ENCODE measurements at regions not wholly inside any gene's neighbourhood (a gene's known extent, or its start where the extent isn't known, plus 50 kb on each side); places are given as distances from the start of the nearest gene placed in this dataset.
A peak's percentile ranks its signal among the peaks of the same experiment; 100 is the strongest.

- H3K9me3 ChIP-seq (ENCODE audit: low read depth), result no peaks in the 10 kb centered on the region
- H3K79me2 ChIP-seq (ENCODE audit: low read depth), result no peaks in the 10 kb centered on the region
- H3K27me3 Mint-ChIP-seq (ENCODE audit: insufficient read depth, low read depth), result no peaks in the 10 kb centered on the region
- H3K4me1 ChIP-seq, result no peaks in the 10 kb centered on the region
- H2AFZ ChIP-seq (replicated peaks), result no peak overlapping the region
- no peak overlapping the region for H3K4me3 Mint-ChIP-seq
- H3K9ac ChIP-seq, result no peak overlapping the region
- no peaks in the 10 kb centered on the region for H3K4me1 Mint-ChIP-seq
- H3K27me3 ChIP-seq, result no peaks in the 10 kb centered on the region
- H3F3A ChIP-seq (ENCODE audit: low read depth), result no peaks in the 10 kb centered on the region
- H3K36me3 Mint-ChIP-seq, result no peaks in the 10 kb centered on the region
- H4K20me1 ChIP-seq (ENCODE audit: low read depth), result no peaks in the 10 kb centered on the region
- no peaks in the 10 kb centered on the region for H3K36me3 ChIP-seq
- H3K27ac ChIP-seq, result no peak overlapping the region
- DNase-seq (ENCODE audit: low spot score), result no peak
- H3K4me2 ChIP-seq, result no peak overlapping the region
- no peak overlapping the region for H3K4me3 ChIP-seq
- H3K27ac Mint-ChIP-seq, result no peak overlapping the region
- no peaks in the 10 kb centered on the region for H3K9me3 Mint-ChIP-seq
- TF ChIP-seq CTCF (IDR thresholded peaks at IDR 0.05) (no peak), EZH2phosphoT487 (IDR thresholded peaks at IDR 0.05) (no peak), EZH2 (IDR thresholded peaks at IDR 0.05) (no peak)
Observed at GRCh38 chr2:187055463-187055862, 206.5 kb upstream of the ZSWIM2 start.

GRCh38 chr2:187054501-187055319 lies 205.7 kb upstream of the ZSWIM2 start:
- Mint-ChIP-seq H3K36me3 (no peaks in the 10 kb centered on the region), H3K27ac (no peak overlapping the region)
- DNase-seq (ENCODE audit: low spot score), result peak; percentile 33

GRCh38 chr2:187051350-187051749 lies 202.4 kb upstream of the ZSWIM2 start:
- H3K4me2 ChIP-seq, result no peak overlapping the region
- Mint-ChIP-seq H3K36me3 (no peaks in the 10 kb centered on the region), H3K27me3 (ENCODE audit: insufficient read depth, low read depth) (no peaks in the 10 kb centered on the region), H3K27ac (no peak overlapping the region), H3K9me3 (no peaks in the 10 kb centered on the region), H3K4me3 (no peak overlapping the region), H3K4me1 (no peaks in the 10 kb centered on the region)
- no peak overlapping the region for H2AFZ ChIP-seq (replicated peaks)
- H3K27me3 ChIP-seq, result no peaks in the 10 kb centered on the region
- no peaks in the 10 kb centered on the region for H4K20me1 ChIP-seq (ENCODE audit: low read depth)
- no peak for DNase-seq (ENCODE audit: low spot score)
- H3K9me3 ChIP-seq (ENCODE audit: low read depth), result no peaks in the 10 kb centered on the region
- H3K4me1 ChIP-seq, result no peaks in the 10 kb centered on the region
- H3K27ac ChIP-seq, result no peak overlapping the region
- H3K79me2 ChIP-seq (ENCODE audit: low read depth), result no peaks in the 10 kb centered on the region
- no peak overlapping the region for H3K4me3 ChIP-seq
- no peak overlapping the region for H3K9ac ChIP-seq
- TF ChIP-seq CTCF (IDR thresholded peaks at IDR 0.05) (no peak), EZH2 (IDR thresholded peaks at IDR 0.05) (no peak), EZH2phosphoT487 (IDR thresholded peaks at IDR 0.05) (no peak)
- no peaks in the 10 kb centered on the region for H3F3A ChIP-seq (ENCODE audit: low read depth)
- no peaks in the 10 kb centered on the region for H3K36me3 ChIP-seq

More at GRCh38 chr2:187054501-187055319, 205.7 kb upstream of the ZSWIM2 start:
- H4K20me1 ChIP-seq (ENCODE audit: low read depth), result no peaks in the 10 kb centered on the region
- no peaks in the 10 kb centered on the region for H3K4me1 ChIP-seq
- no peaks in the 10 kb centered on the region for H3K79me2 ChIP-seq (ENCODE audit: low read depth)
- H3K4me2 ChIP-seq, result no peak overlapping the region
- Mint-ChIP-seq H3K27me3 (ENCODE audit: insufficient read depth, low read depth) (no peaks in the 10 kb centered on the region), H3K4me3 (no peak overlapping the region), H3K4me1 (no peaks in the 10 kb centered on the region), H3K9me3 (no peaks in the 10 kb centered on the region)
- TF ChIP-seq CTCF (IDR thresholded peaks at IDR 0.05), result peak; percentile 38
- no peak for TF ChIP-seq EZH2phosphoT487 (IDR thresholded peaks at IDR 0.05)
- H3F3A ChIP-seq (ENCODE audit: low read depth), result no peaks in the 10 kb centered on the region
- no peaks in the 10 kb centered on the region for H3K36me3 ChIP-seq
- H3K4me3 ChIP-seq, result no peak overlapping the region
- H3K27ac ChIP-seq, result no peak overlapping the region
- no peaks in the 10 kb centered on the region for H3K27me3 ChIP-seq
- no peaks in the 10 kb centered on the region for H3K9me3 ChIP-seq (ENCODE audit: low read depth)
- H3K9ac ChIP-seq, result no peak overlapping the region
- H2AFZ ChIP-seq (replicated peaks), result no peak overlapping the region

All from neural progenitor cell (in vitro differentiated cells).